NCI-H146 treated with DMSO at 0.1 percent for 48 hours (cell line): ENCODE measurements at regions not wholly inside any gene's neighbourhood (a gene's known extent, or its start where the extent isn't known, plus 50 kb on each side); places are given as distances from the start of the nearest gene placed in this dataset.
A peak's percentile ranks its signal among the peaks of the same experiment; 100 is the strongest.
"Not testable (repeated sequence)": the region's sequence is repeated elsewhere in the genome, so short reads cannot be mapped to it uniquely, and the experiment has no call there.

Source experiments
- DNase-seq: peaks from one replicate; lab custom pipeline; 2025; ENCODE audit not compliant: unreplicated experiment; lab: John Stamatoyannopoulos, UW

DNA sequence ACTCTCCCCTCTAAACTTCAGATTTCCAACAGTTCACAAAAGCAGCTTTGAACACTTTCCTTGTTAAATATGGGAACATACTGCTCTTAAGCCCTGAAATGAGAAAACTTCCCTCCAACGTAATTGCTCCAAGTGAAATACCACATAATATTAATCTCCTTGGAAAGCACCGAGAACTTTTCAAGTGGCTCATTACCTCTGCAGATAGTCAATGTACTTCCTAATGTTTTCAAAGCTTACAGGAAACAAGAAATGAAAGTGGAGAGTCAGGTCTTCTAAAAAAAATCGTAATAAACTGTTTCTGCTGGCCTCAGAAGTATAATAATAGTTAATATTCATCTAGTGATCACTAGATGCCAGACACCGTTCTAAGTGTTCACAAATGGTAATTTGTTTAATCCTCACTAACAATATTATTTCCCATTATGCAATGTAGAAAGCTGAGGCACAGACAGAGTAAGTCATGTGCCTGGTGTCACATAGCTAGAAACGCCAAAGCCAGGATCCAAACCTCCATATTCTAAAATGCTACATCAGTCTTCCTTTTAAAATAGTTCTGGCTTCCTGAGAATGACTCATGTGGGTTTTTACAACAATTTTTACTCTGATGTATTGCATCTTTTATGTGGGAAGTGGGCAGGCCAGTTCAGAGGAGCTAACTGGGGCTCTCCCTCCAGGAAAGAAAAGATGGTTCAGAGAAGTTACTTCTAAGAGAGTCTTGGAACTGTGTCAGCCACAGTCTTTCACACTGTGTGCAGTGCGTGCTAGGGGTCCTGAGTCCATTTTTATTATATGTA, 177.2 kb downstream of the PLPPR4 start:
- DNase-seq, result no peak

DNA sequence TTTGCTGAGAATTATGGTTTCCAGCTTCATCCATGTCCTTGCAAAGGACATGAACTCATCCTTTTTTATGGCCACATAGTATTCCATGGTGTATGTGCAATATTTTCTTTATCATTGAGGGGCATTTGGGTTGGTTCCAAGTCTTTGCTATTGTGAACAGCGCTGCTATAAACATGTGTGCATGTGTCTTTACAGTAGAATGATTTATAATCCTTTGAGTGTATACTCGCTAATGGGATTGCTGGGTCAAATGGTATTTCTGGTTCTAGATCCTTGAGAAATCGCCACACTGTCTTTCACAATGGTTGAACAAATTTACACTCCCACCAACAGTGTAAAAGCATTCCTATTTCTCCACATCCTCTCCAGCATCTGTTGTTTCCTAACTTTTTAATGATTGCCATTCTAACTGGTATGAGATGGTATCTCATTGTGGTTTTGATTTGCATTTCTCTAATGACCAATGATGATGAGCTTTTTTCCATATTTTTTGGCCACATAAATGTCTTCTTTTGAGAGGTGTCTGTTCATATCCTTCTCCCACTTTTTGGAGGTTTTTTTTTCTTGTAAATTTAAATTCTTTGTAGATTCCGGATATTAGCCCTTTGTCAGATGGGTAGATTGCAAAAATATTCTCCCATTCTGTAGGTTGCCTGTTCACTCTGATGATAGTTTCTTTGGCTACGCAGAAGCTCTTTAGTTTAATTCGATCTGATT, 180.1 kb downstream of the PLPPR4 start:
- not testable (repeated sequence) for DNase-seq

DNA sequence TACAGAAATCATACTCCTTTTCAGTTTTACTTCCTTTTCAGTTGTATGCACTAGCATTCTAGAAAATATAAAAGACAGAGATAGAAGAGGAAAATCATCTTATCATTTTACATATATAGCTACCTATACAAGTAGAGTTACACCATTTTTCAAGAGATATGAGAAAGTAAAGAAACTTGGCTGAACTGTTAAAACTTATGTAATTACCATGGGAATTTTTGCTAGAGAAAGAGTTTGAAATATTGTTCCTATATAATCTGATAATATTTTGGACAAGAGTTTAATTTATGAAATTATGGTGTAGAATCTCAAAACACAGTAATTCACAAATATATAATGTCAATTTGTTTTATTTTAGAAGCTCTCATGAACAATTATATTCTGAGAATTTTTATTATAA, 180.8 kb downstream of the PLPPR4 start:
- no peak for DNase-seq

DNA sequence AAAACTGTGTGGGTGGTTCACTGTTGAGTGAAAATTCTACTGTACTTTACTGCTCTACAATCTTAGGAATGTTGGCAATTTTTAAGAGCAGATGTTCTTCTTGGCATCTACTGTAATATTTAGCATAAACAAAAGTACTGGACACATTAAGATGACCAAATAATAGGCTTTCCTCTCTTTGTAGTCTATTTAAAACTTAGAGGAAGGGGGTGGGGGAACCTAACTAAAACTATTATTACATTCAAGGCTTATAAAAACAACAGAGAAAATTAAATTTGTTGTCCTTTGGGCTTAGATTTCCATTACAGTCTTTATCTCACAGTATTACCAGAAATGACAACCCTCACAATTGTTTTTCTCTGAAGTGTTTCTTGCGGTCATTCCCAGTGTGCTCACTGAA, 181.2 kb downstream of the PLPPR4 start:
- DNase-seq, result no peak

DNA sequence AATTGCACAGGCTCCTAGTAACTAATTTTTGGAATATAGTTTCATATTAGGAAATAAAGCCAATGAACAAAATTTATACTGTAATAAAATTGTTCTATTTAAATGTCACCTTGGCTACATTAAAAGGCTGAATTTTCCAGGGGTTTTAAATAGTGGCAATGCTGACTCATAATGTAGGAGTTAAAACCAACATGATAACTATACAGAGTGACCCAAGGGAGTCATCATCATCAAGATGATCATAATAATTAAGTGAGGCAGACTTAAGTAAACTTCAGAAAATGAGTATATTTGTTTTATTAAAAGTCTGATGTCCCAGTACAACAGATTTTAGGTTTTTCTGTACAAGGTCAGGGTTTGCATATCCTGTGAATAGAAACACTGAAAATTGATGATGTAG, 183.4 kb downstream of the PLPPR4 start:
- no peak for DNase-seq

DNA sequence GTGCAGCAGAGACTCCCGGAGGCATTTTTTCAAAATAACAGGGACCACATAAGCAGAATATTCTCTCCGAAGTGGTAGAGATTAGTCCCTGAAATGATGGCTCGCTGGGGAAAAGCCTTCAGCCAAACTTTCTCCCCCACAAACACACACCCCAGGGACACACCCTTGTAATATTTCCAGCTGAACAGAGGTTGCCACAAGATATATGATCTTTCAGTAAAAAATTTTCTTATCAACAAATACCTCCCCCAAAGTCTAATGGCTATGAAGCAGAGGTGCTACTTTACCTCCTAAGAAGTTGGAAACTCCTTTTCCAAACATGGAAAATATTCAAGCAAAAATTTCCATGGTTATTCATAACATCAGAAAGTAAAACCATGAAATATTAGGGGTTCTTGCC, 190.2 kb upstream of the PALMD start:
- no peak for DNase-seq

DNA sequence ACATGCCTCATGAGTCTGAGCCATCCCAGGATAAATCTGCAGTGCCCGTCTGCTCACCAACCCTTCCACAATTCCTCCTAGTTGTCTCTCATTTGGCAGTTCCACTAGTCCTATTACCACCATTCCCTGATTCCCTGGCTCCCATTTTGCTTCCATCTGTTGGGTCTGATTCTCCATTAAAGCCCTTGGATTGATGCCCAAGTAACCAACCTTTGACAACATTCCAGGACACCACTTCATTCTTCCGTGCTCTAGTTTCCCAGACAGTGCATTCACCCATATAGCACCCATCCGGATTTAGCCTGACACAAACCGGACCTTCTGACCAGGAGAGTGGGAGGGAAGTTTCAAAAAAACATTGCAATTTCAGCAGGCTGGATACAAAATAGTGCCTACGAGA, 189.4 kb upstream of the PALMD start:
- DNase-seq, result no peak

DNA sequence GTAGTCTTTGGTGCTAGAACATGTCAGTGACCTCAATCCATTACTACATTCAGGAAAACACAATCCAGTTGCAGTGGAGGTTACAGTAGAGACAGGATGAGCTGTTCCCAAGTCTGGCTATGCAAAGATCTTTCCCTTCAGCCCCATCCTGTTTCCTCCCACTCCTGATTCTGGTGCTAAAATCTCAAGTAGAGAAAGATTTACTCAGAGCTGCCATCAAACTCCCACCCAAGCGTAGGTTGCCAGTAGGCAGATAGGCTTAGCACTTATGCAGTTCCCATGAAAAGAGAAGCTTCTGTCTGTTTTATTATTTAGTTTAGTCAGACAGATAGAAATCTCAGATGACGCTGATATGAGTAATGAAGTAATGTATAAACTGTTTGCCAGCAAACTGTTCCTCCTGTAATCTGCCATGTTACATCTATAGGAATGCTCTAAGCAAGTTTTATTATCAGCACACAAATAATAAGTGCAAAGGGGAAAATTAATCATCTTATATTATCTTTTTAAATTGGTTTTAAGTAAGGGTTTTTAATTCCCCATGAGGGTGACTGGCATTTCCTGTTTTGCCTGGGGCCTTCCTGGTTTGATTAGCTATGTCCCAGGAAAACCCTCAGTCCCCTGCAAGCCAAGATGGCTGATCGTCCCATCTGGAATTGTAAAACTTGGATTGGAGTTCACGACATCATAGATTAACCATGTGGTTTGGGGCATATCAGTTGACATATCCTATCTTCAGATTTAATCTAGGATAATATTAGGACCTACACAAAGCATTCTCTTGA, 188.3 kb upstream of the PALMD start:
- no peak for DNase-seq

DNA sequence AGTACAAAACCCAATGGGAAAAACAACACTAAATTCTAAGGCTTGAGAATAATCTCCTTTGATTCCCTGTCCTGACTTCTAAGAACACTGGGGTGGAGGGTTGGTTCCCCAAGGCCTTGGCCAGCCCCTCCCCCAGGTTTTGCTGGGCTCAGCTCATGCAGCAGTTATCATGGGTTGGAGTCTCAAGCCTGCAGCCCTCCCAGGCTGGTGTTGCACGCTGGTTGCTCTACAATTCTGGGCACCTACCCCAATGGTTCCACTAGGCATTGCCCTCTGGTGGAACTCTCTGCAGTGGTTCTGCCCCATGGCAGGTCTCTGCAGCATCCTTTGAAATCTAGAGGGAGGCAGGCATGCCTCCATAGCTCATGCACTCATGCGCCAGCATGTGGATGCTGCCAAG, 184.4 kb upstream of the PALMD start:
- DNase-seq, result no peak

DNA sequence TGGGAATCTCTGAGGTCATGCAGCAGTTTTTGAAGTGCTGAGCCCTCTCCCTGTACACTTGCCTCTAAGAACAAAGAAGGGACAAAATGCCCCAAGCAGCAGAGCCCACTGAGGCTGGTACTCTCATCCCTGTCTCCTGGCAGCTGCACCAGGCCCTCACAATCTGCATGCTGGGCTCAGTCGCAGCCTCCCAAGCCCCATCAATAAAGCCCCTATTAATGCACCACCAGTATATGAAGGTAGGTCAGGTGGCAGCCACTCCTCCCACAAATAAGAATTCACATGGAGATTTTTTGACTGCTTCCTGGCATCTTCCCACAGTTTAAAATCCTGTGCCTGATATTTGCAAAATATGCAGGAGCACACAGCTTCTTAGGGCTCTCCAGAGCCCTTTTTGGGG, 181.2 kb upstream of the PALMD start:
- no peak for DNase-seq

DNA sequence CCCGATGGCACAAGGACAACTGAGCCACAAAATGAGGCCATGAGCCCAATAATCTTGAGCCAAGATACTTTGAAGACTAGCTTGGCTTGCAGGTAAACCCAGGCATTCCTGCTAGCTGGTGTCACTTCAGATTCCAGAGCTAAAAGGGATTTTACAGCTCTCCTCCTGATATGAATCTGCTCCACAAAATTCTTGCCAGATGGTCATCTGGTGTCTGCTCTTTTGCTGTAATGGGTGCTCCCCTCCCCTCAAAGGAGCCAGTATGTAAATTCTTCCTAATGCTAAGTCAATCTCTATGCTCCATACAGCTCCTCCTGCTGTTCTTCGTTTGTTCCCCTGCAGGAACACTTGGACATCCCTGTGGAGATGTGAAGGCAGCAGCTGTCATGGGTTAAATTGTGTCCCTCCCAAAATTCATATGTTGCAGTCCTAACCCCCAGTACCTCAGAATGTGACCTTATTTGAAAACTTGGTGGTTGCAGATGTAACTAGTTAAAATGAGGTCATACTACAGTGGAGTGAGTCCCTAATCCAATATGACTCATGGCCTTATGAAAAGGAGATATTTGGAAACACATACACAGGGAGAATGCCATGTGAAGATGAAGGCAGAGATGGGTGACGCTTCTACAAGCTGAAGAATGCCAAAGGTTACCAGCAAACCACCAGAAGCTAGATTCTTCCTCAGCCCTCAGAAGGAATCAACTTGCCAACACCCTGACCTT, 180.6 kb upstream of the PALMD start:
- no peak for DNase-seq

DNA sequence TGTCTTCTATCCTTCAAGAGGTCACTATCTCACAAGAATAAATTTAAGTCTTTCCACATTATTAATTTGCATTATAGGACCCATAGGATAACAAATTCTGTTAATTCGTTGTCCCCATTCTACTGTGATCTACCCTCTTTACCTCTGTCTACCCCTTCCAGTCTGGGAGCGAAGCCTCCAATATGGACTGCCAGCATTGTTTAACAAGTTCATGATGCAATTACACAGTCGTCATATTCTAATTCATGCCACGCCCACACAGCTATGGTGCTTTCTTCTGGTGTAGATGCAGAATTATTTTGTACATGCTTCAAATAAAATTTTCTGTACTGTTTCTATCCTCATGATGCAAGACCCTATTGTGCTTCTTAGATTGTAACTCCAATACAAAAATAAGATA, 178.3 kb upstream of the PALMD start:
- DNase-seq, result no peak

DNA sequence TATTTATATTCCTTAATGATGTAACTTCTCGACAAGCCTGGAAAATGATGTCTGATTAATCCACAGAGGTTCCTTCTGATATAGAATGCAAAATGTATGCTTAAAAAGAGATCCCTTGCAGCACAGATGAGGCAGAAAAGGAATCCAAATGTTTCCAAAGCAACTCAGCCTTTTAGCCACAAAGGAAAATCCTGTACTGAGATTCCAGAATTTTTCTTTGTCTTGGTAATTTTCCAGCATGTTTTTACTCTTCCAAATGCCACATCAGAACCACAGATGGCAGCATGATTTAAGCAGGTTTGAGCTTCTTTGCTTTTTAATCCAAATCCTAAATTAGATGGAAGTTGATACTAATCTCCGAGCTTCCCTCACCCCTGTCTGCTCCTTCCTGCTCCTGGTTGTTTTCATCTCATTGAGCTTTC, 176.4 kb upstream of the PALMD start:
- no peak for DNase-seq

DNA sequence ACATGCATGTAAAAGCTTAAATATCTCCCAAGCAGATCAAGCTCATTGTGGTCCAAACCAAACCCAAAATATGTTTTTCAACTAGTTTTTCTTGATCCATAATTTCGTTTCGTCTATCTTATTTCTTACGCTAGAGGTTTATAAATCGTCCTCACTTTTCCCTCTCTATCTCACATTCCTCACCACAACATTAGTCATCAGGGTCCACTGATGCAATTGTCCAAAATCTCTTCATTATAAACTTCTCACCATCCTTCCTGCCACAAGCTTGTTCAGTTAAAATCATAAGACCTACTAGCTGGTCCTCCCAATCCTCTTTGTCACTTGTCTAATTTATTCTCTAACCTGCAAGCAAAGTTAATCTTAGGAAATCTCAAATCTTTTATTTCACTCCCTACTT, 173.0 kb upstream of the PALMD start:
- DNase-seq, result no peak

DNA sequence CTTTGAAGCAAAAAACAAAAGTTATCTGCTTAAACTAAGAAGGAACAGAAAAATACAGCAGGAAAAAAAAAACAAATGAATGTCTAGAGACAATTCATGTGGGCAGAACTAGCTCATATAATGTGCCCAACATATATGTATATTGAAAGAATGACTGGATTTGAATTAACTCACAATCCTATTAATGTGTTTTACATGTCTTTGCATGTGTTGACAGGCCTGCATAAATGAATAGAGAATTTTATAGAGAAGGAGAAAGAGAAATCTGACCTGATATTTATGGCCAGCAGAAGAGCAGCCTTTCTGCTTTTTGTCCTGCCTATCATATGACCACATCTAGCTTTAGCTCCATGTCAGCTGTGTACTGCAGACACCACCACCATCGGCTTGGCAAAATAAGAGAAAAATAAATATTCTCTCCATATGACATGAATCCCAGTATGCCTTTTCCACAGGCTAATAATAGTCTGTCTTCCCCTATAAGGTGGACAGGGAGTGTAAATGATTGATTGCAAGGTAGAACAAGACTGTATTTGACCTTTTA, 171.5 kb upstream of the PALMD start:
- no peak for DNase-seq

DNA sequence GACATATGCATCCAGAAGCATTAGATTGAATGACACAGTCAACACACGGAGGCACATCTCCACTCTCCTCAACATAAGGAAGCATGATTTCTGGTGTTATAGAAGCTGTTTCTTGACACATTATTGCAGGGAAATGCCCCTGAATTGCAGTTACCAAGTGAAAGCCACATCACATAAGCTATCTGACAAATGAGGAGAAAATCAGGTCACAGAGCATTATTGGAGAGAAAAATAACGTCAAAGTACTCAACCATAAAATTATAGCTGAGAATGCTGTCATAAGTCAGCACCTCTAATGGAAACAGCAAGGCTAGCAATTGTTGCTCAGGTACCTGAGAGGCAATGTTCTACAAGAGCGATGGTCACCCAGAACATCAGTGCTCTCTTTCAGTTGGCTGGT, 169.9 kb upstream of the PALMD start:
- no peak for DNase-seq

DNA sequence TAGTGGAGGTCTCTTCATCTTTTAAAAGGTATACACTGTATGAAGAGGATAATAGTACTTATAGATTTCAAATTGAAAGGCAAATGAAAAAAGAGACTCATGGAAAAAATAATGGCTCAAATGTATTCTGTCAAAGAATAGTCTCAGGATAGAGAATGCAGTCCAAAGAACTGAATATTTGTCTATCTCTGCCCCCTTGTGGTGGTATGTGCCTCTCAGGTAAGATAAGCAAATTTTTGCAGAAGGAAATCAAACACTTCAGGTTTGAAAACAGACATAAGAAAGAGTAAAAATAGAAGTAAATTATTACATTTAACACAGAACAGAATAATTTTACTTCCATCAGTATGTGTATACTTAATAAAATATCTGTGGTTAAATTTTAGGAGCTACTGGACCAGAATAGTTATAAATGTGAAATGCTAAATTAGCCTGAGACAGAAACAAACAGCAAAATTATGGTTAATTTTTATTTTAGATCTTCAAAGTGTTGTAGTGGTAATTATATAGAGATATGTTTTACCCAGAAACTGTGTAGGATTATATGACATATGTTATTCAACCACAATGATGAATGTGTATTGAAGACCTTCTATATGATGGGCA, 164.4 kb upstream of the PALMD start:
- peak; percentile 1 for DNase-seq

DNA sequence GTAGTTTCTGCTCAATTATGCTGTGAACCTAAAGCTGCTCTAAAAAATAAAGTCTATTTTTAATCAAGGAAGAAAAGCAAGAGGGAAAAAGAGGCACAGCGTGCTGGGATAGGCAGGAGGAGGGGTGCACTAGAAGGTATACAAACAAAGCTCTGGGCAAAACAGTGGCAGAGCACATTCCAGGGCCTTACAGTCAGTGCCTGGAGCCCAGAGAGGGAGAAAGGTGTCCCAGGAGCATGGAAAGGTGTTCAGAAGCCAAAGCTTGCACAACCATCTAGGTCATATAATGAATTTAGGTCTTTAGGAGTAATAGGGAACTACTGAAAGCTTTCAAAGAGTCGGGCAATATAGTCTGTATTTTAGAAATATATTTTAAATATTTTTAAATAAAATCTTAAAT, 163.6 kb upstream of the PALMD start:
- no peak for DNase-seq

DNA sequence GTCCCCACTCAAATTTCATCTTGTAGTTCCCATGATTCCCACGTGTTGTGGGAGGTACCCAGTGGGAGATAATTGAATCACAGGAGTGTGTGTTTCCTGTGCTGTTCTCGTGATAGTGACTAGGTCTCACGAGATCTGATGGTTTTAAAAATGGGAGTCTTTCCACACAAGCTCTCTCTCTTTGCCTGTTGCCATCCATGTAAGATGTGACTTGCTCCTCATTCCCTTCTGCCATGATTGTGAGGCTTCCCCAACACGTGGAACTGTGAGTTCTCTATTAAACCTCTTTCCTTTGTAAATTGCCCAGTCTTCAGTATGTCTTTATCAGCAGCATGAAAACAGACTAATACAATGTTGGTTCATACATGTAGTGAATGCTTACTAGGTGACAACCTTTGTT, 163.2 kb upstream of the PALMD start:
- DNase-seq, result no peak

DNA sequence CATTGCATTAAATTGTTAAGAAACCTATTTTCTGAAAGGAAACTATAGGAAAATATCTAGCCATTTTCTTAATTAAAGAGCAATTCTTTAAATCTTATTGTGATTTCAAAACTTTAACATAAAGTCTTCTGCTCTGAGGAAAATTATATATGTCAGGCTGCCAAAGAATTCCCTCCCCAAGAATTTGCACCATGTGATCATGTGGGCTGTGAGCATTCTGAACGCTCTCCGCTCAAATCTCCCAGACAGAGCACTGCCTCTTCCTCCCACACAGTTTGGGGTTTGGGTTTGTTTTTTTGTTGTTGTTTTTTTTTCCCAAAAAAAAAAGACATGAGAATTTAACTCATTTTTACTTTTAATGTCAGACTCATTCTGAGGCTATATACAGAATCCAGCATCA, 155.9 kb upstream of the PALMD start:
- DNase-seq, result no peak

DNA sequence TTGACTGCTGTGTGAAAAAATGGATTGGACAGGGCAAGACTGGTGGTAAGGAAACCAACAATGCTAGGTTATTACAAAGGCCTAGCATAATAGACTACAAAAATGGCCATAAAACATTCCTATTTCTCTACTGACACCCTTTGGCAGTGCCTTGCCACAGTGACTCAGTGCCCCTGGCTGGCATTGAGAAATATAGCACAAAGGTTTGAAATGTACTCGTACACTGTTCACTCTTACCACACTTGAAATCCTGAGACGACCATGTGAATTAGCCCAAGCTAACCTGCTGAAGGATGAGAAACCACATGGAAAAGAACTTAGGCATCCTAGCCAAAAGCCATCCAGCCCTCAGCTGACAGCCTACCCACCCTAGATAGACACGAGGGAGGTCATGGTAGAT, 149.8 kb upstream of the PALMD start:
- DNase-seq, result no peak
